Bronchial epithelial cell (primary cell): ENCODE measurements at regions not wholly inside any gene's neighbourhood (a gene's known extent, or its start where the extent isn't known, plus 50 kb on each side); places are given as distances from the start of the nearest gene placed in this dataset.

Experiments
- DNase-seq: peaks from one replicate; pipeline ENCODE4 v3.0.0-alpha.2; 2010; ENCODE audit warnings: low read depth
- FAIRE-seq: peaks from 2 replicates; lab custom pipeline; 2011; peaks lifted over from hg19 to GRCh38; lab: Jason Lieb, UNC
- H3K27me3 ChIP-seq: 2 replicates; pipeline ENCODE4 v1.5.1; 2011; ENCODE audit warnings: low read length; ENCODE audit not compliant: control insufficient read depth, insufficient read depth
- H3K36me3 ChIP-seq: 2 replicates; pipeline ENCODE4 v1.5.1; 2011; ENCODE audit warnings: low read length; ENCODE audit not compliant: control insufficient read depth, insufficient read depth
- H3K4me3 ChIP-seq: 2 replicates; pipeline ENCODE4 v1.5.1; 2011; ENCODE audit warnings: mild to moderate bottlenecking, low read depth, low read length, control low read depth
- CTCF ChIP-seq: IDR thresholded peaks from 2 replicates; pipeline ENCODE4 v1.5.1; 2011; ENCODE audit warnings: mild to moderate bottlenecking, moderate library complexity, low read length, control low read depth, inconsistent platforms; ENCODE audit not compliant: insufficient read depth, severe bottlenecking

- no peaks in the 10 kb centered on the region for H3K36me3 ChIP-seq
- DNase-seq: peak; percentile 22
- H3K4me3 ChIP-seq: no peak overlapping the region
- no peaks in the 10 kb centered on the region for H3K27me3 ChIP-seq
- no peak for FAIRE-seq
- TF ChIP-seq CTCF: no peak
Measured at GRCh38 chr2:152846697-152847470, 128.5 kb downstream of the ARL6IP6 start.

- FAIRE-seq: no peak
- no peak for TF ChIP-seq CTCF
Measured at GRCh38 chr2:152835674-152836073, 117.3 kb downstream of the ARL6IP6 start.

DNA sequence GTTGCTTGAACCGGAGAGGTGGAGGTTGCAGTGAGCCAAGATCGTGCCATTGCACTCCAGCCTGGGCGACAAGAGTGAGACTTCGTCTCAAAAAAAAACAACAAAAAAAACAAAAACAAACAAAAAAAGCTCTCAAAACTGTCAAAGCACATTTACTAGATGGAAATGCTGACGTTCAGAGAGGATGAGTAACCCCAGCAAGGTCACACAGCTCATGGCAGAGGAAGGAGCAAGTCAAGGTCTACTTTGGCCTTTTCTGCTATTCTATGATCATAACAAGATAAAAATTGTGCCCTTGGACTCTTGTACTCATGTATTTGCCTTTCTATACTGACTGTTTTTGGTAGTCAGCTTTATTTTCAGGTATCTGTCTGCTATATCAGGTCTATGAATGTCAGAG lies 109.5 kb downstream of the ARL6IP6 start:
- DNase-seq: no peak
- FAIRE-seq: no peak
- no peaks in the 10 kb centered on the region for H3K36me3 ChIP-seq
- H3K4me3 ChIP-seq: no peak overlapping the region
- no peaks in the 10 kb centered on the region for H3K27me3 ChIP-seq
- no peak for TF ChIP-seq CTCF

More at GRCh38 chr2:152835674-152836073, 117.3 kb downstream of the ARL6IP6 start:
- Histone ChIP-seq H3K4me3 (no peak overlapping the region), H3K27me3 (no peaks in the 10 kb centered on the region), H3K36me3 (no peaks in the 10 kb centered on the region)
- no peak for DNase-seq

- no peak for TF ChIP-seq CTCF
- Histone ChIP-seq H3K4me3 (no peak overlapping the region), H3K36me3 (no peaks in the 10 kb centered on the region), H3K27me3 (no peaks in the 10 kb centered on the region)
- DNase-seq (peak; percentile 72), FAIRE-seq (no peak)
Measured at GRCh38 chr2:152826581-152827279, 108.3 kb downstream of the ARL6IP6 start.

DNA sequence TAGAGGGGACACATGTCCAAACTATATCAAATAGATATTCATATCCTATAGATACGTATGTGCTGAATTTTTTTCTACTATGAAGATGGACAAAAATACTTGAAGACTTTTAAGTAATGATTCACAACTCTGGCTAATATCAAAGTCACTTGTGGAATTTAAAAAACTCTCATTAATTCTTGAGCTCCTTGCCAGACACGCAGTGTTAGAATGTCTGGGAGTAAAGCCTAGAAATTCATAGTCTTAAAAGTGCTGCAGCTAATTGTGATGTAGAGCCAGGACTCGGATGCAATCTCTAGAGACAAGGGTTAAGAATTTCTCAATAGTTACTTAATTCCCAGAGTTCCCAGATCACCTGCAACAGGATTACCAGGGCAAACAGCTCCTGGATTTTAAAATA lies 107.4 kb downstream of the ARL6IP6 start:
- TF ChIP-seq CTCF: no peak
- FAIRE-seq (no peak), DNase-seq (no peak)
- Histone ChIP-seq H3K4me3 (no peak overlapping the region), H3K27me3 (no peaks in the 10 kb centered on the region), H3K36me3 (no peaks in the 10 kb centered on the region)
